ENCODE measurements at regions not wholly inside any gene's neighbourhood (a gene's known extent, or its start where the extent isn't known, plus 50 kb on each side); places are given as distances from the start of the nearest gene placed in this dataset.

DNA sequence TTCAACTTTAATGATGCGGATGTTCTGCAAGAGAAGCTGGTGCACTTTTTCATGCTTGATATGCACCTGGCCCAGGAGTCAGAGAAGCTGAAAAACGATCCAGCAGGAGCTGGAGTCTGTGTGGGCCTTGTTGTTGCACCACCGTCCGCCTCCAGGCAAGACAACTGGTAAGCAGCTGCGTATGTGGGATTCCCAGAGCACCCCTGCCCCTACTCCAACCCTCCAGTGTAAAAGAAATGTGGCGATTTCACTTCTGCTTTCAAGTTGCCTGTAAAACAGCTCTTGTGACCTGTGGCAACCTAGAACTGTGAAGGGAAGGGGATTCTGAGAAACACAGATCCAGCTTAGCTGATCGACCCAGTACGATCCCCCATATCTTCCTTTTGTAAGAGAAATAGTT is 154.1 kb upstream of the PELI2 start:
- Histone ChIP-seq H3K9me3 (no peaks in the 10 kb centered on the region), H3K27me3 (no peaks in the 10 kb centered on the region), H3K27ac (no peak overlapping the region), H3K36me3 (no peaks in the 10 kb centered on the region), H3K4me1 (peaks cover 0 to 4% (median 0%) of the 10 kb centered on the region in 4 donors), H3K4me3 (no peak overlapping the region)
- TF ChIP-seq, protein P1, sequence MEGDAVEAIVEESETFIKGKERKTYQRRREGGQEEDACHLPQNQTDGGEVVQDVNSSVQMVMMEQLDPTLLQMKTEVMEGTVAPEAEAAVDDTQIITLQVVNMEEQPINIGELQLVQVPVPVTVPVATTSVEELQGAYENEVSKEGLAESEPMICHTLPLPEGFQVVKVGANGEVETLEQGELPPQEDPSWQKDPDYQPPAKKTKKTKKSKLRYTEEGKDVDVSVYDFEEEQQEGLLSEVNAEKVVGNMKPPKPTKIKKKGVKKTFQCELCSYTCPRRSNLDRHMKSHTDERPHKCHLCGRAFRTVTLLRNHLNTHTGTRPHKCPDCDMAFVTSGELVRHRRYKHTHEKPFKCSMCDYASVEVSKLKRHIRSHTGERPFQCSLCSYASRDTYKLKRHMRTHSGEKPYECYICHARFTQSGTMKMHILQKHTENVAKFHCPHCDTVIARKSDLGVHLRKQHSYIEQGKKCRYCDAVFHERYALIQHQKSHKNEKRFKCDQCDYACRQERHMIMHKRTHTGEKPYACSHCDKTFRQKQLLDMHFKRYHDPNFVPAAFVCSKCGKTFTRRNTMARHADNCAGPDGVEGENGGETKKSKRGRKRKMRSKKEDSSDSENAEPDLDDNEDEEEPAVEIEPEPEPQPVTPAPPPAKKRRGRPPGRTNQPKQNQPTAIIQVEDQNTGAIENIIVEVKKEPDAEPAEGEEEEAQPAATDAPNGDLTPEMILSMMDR (IDR thresholded peaks at IDR 0.05): no peak
- intact Hi-C loops (cut with DNase I; ENCODE audit: low total_unique reads): no loop called here
- no peak for DNase-seq

DNA sequence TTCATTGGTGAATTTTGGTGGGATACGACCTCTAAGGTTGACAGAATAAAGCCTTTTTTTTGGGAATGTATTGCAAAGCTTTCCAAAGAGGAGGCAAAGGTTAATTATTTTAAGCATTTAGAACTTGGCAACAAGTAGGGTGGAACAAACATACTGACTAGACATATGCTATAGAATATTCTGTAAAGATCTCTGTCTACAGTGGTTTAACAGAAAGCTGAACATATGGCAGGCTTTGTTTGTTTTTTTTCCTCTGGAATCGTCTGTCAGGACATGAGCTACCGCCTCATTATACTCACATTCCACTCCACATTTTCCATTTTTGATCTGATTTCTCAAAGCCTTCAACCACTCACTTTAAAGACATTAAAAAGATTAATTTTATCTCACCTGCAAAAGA is 153.4 kb upstream of the PELI2 start:
- Histone ChIP-seq H3K27ac (no peak overlapping the region), H3K27me3 (no peaks in the 10 kb centered on the region), H3K36me3 (no peaks in the 10 kb centered on the region), H3K9me3 (no peaks in the 10 kb centered on the region), H3K4me3 (no peak overlapping the region), H3K4me1 (peaks cover 0 to 4% (median 0%) of the 10 kb centered on the region in 4 donors)
- no peak for DNase-seq
- intact Hi-C loops (cut with DNase I; ENCODE audit: low total_unique reads): no loop called here
- TF ChIP-seq, protein P1 (IDR thresholded peaks at IDR 0.05): no peak

DNA sequence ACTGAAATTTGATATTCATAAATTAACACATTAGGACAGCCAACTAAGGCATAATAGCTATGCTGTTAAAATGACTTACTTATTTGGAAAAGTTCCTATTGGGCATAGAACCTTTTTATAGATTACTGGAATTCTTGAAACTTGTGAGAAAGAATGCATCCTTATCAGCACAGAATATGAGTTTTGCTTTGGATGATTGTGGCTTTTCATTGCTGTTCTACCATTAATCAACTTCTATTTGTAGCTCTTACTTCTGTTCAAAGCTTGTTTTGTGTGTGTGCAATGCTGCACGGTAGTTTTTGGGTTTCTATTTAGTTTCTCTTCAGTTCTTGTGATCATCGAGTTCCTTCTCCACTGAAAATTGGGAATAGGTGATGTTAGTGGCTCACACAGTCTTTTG is 152.4 kb upstream of the PELI2 start:
- no peak overlapping the region for H3K4me3 ChIP-seq
- no peaks in the 10 kb centered on the region for H3K9me3 ChIP-seq
- intact Hi-C loops (cut with DNase I; ENCODE audit: low total_unique reads): no loop called here

DNA sequence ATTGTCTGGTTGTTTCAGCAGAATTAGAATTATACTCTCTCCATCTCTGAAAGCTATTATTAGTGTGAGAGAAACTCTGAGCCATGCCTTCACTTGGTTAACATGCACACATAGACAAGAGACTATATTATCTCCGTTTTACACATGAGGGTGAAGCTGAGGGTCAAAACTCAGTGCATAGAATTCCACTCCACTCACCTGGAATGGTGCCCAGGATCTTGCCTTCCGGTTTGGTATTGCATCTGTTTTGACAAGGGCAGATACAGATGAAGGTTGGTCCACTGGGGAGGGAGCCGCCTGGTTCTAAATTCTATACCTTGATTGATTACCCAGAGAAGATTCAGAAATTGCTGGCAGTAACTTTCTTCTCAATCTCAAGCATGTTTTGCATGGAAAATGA is 149.5 kb upstream of the PELI2 start:
- intact Hi-C loops (cut with DNase I; ENCODE audit: low total_unique reads): no loop called here
- DNase-seq: no peak
- no peak overlapping the region for H3K4me3 ChIP-seq
- no peaks in the 10 kb centered on the region for H3K9me3 ChIP-seq
- H3K27ac ChIP-seq: no peak overlapping the region
- TF ChIP-seq, protein P1 (IDR thresholded peaks at IDR 0.05): no peak
- H3K36me3 ChIP-seq: no peaks in the 10 kb centered on the region
- no peaks in the 10 kb centered on the region for H3K27me3 ChIP-seq
- H3K4me1 ChIP-seq: peaks cover 0 to 4% (median 0%) of the 10 kb centered on the region in 4 donors

More for the DNA sequence above, 152.4 kb upstream of the PELI2 start:
- DNase-seq: no peak
- H3K27ac ChIP-seq: no peak overlapping the region
- H3K27me3 ChIP-seq: no peaks in the 10 kb centered on the region
- H3K36me3 ChIP-seq: no peaks in the 10 kb centered on the region
- H3K4me1 ChIP-seq: peaks cover 0 to 4% (median 0%) of the 10 kb centered on the region in 4 donors
- TF ChIP-seq, protein P1 (IDR thresholded peaks at IDR 0.05): no peak

DNA sequence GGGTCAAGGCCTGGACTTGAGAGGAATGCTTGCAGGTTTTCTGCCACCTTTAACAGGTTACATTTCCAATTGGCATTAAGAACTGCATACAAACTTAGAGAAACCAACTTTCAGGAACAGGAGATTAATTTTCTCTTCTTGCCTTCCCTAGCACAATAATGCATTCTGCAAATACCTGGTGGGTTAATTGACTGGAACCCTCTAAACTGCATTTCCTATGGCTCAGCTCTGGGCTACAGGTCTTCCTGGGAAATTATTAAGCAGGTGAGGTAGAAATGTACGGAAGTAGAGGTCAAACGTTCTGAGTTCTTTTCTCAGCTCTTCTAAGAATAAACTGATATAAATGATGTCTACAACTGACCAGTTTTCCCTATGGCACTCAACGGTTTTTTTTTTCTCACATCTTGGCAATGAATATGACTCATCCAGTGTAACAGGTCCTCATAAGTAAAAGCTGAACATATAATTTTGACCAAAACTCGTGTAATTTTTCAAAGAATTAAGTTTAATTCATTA is 144.9 kb upstream of the PELI2 start:
- H3K4me1 ChIP-seq: peaks cover 0 to 12% (median 0%) of the 10 kb centered on the region in 4 donors
- DNase-seq: no peak
- H3K27me3 ChIP-seq: no peaks in the 10 kb centered on the region
- intact Hi-C loops (cut with DNase I; ENCODE audit: low total_unique reads): no loop called here
- H3K27ac ChIP-seq: no peak overlapping the region
- no peak overlapping the region for H3K4me3 ChIP-seq
- H3K9me3 ChIP-seq: no peaks in the 10 kb centered on the region
- TF ChIP-seq, protein P1 (IDR thresholded peaks at IDR 0.05): no peak
- H3K36me3 ChIP-seq: no peaks in the 10 kb centered on the region

Measured in tibial artery (tissue), 4 donors.